ENCODE measurements at regions not wholly inside any gene's neighbourhood (a gene's known extent, or its start where the extent isn't known, plus 50 kb on each side); places are given as distances from the start of the nearest gene placed in this dataset.

DNA sequence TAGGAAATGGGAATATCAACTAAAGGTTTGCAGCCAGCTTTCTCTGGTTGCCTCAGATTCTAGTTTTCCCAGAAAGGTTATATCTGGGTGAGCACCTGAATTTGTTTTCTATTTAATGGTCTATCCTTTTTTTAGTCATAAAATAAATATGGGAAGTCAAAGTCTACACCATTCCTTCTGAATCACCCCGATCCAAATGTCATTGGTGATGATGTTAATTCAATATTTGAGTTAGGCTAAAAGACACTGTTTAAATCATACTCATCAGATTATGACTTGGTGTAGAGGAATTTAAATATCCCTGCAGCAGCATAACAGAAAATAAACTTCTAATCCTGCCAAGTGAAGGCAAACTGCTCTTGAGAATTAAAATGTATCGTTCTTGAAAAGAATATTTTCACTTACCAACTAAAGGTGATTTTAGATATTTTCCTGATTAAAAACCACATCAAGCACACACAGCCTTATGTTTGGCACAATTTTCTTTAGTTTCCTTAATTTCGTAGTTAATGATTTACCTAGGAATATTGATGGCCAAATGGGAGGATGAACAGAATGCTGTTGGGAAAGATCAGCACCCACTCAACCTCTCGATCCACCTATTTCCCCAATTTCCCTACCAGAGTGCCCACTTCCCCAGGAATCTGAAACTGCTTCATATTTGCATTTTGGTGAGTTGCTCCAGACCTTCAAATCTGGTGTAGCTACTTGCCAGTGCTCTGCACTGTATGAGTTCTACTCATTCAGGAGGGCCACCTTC lies 103.1 kb upstream of the TSLP start:
- TF ChIP-seq, protein P1, sequence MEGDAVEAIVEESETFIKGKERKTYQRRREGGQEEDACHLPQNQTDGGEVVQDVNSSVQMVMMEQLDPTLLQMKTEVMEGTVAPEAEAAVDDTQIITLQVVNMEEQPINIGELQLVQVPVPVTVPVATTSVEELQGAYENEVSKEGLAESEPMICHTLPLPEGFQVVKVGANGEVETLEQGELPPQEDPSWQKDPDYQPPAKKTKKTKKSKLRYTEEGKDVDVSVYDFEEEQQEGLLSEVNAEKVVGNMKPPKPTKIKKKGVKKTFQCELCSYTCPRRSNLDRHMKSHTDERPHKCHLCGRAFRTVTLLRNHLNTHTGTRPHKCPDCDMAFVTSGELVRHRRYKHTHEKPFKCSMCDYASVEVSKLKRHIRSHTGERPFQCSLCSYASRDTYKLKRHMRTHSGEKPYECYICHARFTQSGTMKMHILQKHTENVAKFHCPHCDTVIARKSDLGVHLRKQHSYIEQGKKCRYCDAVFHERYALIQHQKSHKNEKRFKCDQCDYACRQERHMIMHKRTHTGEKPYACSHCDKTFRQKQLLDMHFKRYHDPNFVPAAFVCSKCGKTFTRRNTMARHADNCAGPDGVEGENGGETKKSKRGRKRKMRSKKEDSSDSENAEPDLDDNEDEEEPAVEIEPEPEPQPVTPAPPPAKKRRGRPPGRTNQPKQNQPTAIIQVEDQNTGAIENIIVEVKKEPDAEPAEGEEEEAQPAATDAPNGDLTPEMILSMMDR (IDR thresholded peaks at IDR 0.05), result no peak
- TF ChIP-seq POLR2A (IDR thresholded peaks at IDR 0.05), result no peak
